GM12891 (cell line): ENCODE measurements at regions not wholly inside any gene's neighbourhood (a gene's known extent, or its start where the extent isn't known, plus 50 kb on each side); places are given as distances from the start of the nearest gene placed in this dataset.

ENCODE experiments used
- PAX5 ChIP-seq: IDR thresholded peaks from 2 replicates; pipeline ENCODE4 v1.6.1; 2011; ENCODE audit warnings: low read length, moderate library complexity, mild to moderate bottlenecking; ENCODE audit not compliant: insufficient read depth, severe bottlenecking
- POLR2A ChIP-seq: IDR thresholded peaks from 2 replicates; pipeline ENCODE4 v1.6.1; 2011; ENCODE audit warnings: low read depth, low read length, control low read depth
- POLR2AphosphoS5 ChIP-seq: IDR thresholded peaks from 2 replicates; pipeline ENCODE4 v1.6.1; 2011; ENCODE audit warnings: low read depth, low read length, control low read depth
- POU2F2 ChIP-seq: IDR thresholded peaks from 2 replicates; pipeline ENCODE4 v1.6.1; 2011; ENCODE audit warnings: low read depth, mild to moderate bottlenecking, control low read depth, low read length, moderate library complexity
- SPI1 ChIP-seq: IDR thresholded peaks from 2 replicates; pipeline ENCODE4 v1.6.1; 2011; ENCODE audit warnings: low read depth, low read length, control low read depth
- TAF1 ChIP-seq: IDR thresholded peaks from 2 replicates; pipeline ENCODE4 v1.6.1; 2011; ENCODE audit warnings: low read depth, low read length, control low read depth

DNA sequence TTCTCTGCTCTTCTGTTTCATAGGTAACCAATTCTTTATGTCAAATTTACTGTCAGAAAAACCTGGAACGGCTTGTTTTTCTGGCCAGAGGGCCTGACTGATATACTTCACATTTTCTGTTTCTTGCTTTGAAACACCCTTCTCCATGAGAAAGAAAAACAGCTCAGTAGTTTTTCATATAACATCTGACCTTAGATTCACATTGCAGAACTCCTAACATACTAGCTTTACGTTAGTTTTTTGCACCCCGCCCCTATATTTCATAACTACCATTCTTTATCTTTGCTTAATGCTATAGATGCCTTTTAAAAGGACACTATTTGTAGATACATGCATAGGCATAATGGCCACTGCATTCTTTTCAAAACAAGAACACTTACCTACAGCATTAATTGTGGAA lies 83.9 kb upstream of the TSC22D2 start:
- TF ChIP-seq POLR2A (no peak), POLR2AphosphoS5 (no peak), PAX5 (no peak), SPI1 (no peak), POU2F2 (no peak), TAF1 (no peak)
